HCT116 (cell line): ENCODE measurements at regions not wholly inside any gene's neighbourhood (a gene's known extent, or its start where the extent isn't known, plus 50 kb on each side); places are given as distances from the start of the nearest gene placed in this dataset.

Experiments
- ATAC-seq: fragments of 200-7000 bp; cut with Tn5 transposase; 2 replicates; pipeline ENCODE4 v1.9.1; 2020; ENCODE audit warnings: mild to moderate bottlenecking, moderate library complexity
- BruUV-seq: library from RNA; stranded (reverse); fragments of 400-500 nt; replicated peaks from 2 replicates; lab custom pipeline; 2021; lab: Mats Ljungman, UMichigan
- CTCF ChIA-PET: fragments of 300-600 bp; sonication (Branson Sonifier 250); formaldehyde crosslinking; loops from one replicate; lab custom pipeline; 2021; ENCODE audit warnings: antibody characterized with exemption; lab: Charles Lee
- POLR2A ChIA-PET: fragments of 300-600, 350-600 bp; sonication (Branson Sonifier 250); formaldehyde crosslinking; loops from one replicate; lab custom pipeline; 2021; ENCODE audit warnings: antibody characterized with exemption; lab: Charles Lee
- RAD21 ChIA-PET, 2 experiments: fragments of 300-600 bp; sonication (Branson Sonifier 250); formaldehyde crosslinking; loops; one replicate each; lab custom pipeline; 2023; ENCODE audit warnings: low total read pairs in 2 of 2; ENCODE audit not compliant: uncharacterized antibody in 2 of 2, unreplicated experiment in 2 of 2, low non-redundant PET in 1 of 2; lab: Charles Lee
- DNase-seq: peaks from one replicate; pipeline ENCODE4 v3.0.0-alpha.2; 2010; ENCODE audit warnings: low read depth, low spot score
- H2AFZ ChIP-seq: fragments of 200-600 bp; shearing (Covaris generic), sonication (generic); 2 replicates; pipeline ENCODE4 v1.6.1; 2017; ENCODE audit warnings: low read depth, mixed run types, mixed read lengths, antibody characterized with exemption, low read length; ENCODE audit not compliant: poor library complexity, severe bottlenecking
- H3K27ac ChIP-seq: 2 replicates; pipeline ENCODE4 v1.5.1; 2012; ENCODE audit warnings: low read depth, low read length
- H3K27me3 ChIP-seq: fragments of 200-600 bp; sonication (generic); 2 replicates; pipeline ENCODE4 v1.6.1; 2016; ENCODE audit warnings: mixed run types, low read length, mixed read lengths; ENCODE audit not compliant: insufficient read depth
- H3K36me3 ChIP-seq, 2 experiments: fragments of 200-500 bp in 1 of 2; fragments of 200-600 bp in 1 of 2; sonication (Bioruptor generic) in 1 of 2; sonication (generic) in 1 of 2; 2 replicates each; pipeline versions ENCODE4 v1.5.1 to v1.6.1; 2014 to 2016; ENCODE audit warnings: low read length in 2 of 2, inconsistent platforms in 1 of 2, mixed read lengths in 1 of 2, mixed run types in 1 of 2; ENCODE audit not compliant: insufficient read depth in 2 of 2, control insufficient read depth in 1 of 2
- H3K4me1 ChIP-seq, 2 experiments: fragments of 200-600 bp in 1 of 2; sonication (generic) in 1 of 2; 2 replicates each; pipeline versions ENCODE4 v1.5.1 to v1.6.1; 2012 to 2017; ENCODE audit warnings: low read length in 2 of 2, inconsistent platforms in 1 of 2, mild to moderate bottlenecking in 1 of 2, mixed read lengths in 1 of 2, mixed run types in 1 of 2, moderate library complexity in 1 of 2; ENCODE audit not compliant: insufficient read depth in 2 of 2, control insufficient read depth in 1 of 2
- H3K4me2 ChIP-seq: fragments of 200-600 bp; sonication (generic); 2 replicates; pipeline ENCODE4 v1.6.1; 2017; ENCODE audit warnings: mixed run types, low read length, mixed read lengths
- H3K4me3 ChIP-seq, 2 experiments: fragments of 200-600 bp in 1 of 2; sonication (generic) in 1 of 2; replicated peaks in 1 of 2; 2 replicates each; pipeline ENCODE4 v1.5.1; 2011 to 2016; ENCODE audit warnings: low read length in 2 of 2, control low read depth in 1 of 2, low read depth in 1 of 2, mild to moderate bottlenecking in 1 of 2, mixed read lengths in 1 of 2, mixed run types in 1 of 2
- H3K79me2 ChIP-seq: fragments of 200-600 bp; sonication (generic); 2 replicates; pipeline ENCODE4 v1.6.1; 2017; ENCODE audit warnings: mild to moderate bottlenecking, mixed run types, low read length, moderate library complexity, mixed read lengths; ENCODE audit not compliant: insufficient read depth
- H3K9ac ChIP-seq: fragments of 200-600 bp; sonication (generic); 2 replicates; pipeline ENCODE4 v1.6.1; 2016; ENCODE audit warnings: low read length, mixed read lengths
- H3K9me2 ChIP-seq: fragments of 200-600 bp; sonication (generic), shearing (Covaris generic); 2 replicates; pipeline ENCODE4 v1.6.1; 2017; ENCODE audit warnings: mixed run types, mild to moderate bottlenecking, moderate library complexity; ENCODE audit not compliant: insufficient read depth
- H3K9me3 ChIP-seq, 2 experiments: fragments of 200-500 bp in 1 of 2; fragments of 200-600 bp in 1 of 2; sonication (Bioruptor generic) in 1 of 2; sonication (generic) in 1 of 2; 2 replicates each; pipeline ENCODE4 v1.6.1; 2014 to 2017; ENCODE audit warnings: low read length in 2 of 2, mixed read lengths in 2 of 2, inconsistent platforms in 1 of 2, low read depth in 1 of 2, mild to moderate bottlenecking in 1 of 2, mixed run types in 1 of 2, moderate library complexity in 1 of 2; ENCODE audit not compliant: control insufficient read depth in 1 of 2, insufficient read depth in 1 of 2
- H4K20me1 ChIP-seq: fragments of 200-600 bp; sonication (generic), shearing (Covaris generic); 2 replicates; pipeline ENCODE4 v1.6.1; 2017; ENCODE audit warnings: mixed run types, mild to moderate bottlenecking, moderate library complexity; ENCODE audit not compliant: insufficient read depth
- EGR1 ChIP-seq: IDR thresholded peaks from 2 replicates; pipeline ENCODE4 v1.6.1; 2012; ENCODE audit warnings: low read depth
- ELF1 ChIP-seq: IDR thresholded peaks from 2 replicates; pipeline ENCODE4 v1.6.1; 2012; ENCODE audit warnings: low read depth, borderline replicate concordance
- EZH2 ChIP-seq: fragments of 200-600 bp; sonication (generic); IDR thresholded peaks from 2 replicates; pipeline ENCODE4 v1.6.1; 2017; ENCODE audit warnings: antibody characterized with exemption, mixed run types
- JUND ChIP-seq: IDR thresholded peaks from 2 replicates; pipeline ENCODE4 v1.6.1; 2012
- POLR2A ChIP-seq: IDR thresholded peaks from 2 replicates; pipeline ENCODE4 v1.7.0; 2011; ENCODE audit warnings: borderline replicate concordance; ENCODE audit not compliant: insufficient read depth, insufficient read length; ENCODE audit errors: extremely low read depth
- SIN3A ChIP-seq: IDR thresholded peaks from 2 replicates; pipeline ENCODE4 v1.6.1; 2012; ENCODE audit warnings: low read depth
- SP1 ChIP-seq: IDR thresholded peaks from 2 replicates; pipeline ENCODE4 v1.6.1; 2012; ENCODE audit warnings: low read depth
- SRF ChIP-seq: IDR thresholded peaks from 2 replicates; pipeline ENCODE4 v1.6.1; 2012; ENCODE audit warnings: low read depth
- TCF7L2 ChIP-seq: IDR thresholded peaks from 2 replicates; pipeline ENCODE4 v1.7.0; 2011; ENCODE audit warnings: borderline replicate concordance, inconsistent platforms; ENCODE audit not compliant: insufficient read depth, insufficient read length; ENCODE audit errors: extremely low read depth
- YY1 ChIP-seq: IDR thresholded peaks from 2 replicates; pipeline ENCODE4 v1.6.1; 2011; ENCODE audit warnings: low read length, low read depth, moderate library complexity, mild to moderate bottlenecking; ENCODE audit not compliant: insufficient replicate concordance; ENCODE audit errors: extremely low read depth
- ZNF274 ChIP-seq: fragments of 200-500 bp; sonication (Bioruptor generic); IDR thresholded peaks from 2 replicates; pipeline ENCODE4 v1.6.1; 2014; ENCODE audit warnings: mild to moderate bottlenecking, low read depth, low read length, inconsistent platforms
- intact Hi-C: fragments of 100-400 bp; cut with micrococcal nuclease; formaldehyde crosslinking; loops from 2 replicates; pipeline ENCODE4 v1.10.0; 2022
- TF ChIP-seq, protein P1 (sequence below): IDR thresholded peaks from 2 replicates; pipeline ENCODE4 v1.6.1; 2011; ENCODE audit warnings: mild to moderate bottlenecking, low read length, moderate library complexity; ENCODE audit not compliant: insufficient replicate concordance; ENCODE audit errors: extremely low read depth
- TF ChIP-seq, protein P2 (sequence below): IDR thresholded peaks from 2 replicates; pipeline ENCODE4 v1.6.1; 2012

DNA sequence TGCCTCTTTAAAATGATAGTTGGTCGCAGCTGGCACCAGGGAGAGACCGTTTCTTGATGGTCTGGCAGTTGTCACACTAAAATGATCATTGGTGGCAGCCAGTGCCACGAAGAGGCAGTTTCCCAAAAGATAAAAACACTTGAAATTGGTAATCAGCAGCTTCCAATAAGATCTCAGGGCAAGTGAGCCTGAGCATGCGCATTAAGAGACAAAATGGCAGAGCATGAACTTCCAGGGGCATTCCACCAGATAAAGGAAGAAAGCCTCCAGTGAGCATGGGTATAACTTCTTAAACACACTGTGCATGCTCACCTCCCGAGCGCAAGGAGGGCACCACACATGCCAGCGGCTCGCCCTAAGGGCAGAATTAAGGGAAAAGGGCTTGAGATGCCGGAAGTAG is 1594.2 kb upstream of the CDH9 start:
- intact Hi-C loops = no loop called here
- no peaks in the 10 kb centered on the region for H3K9me2 ChIP-seq
- no peaks in the 10 kb centered on the region for H3K79me2 ChIP-seq
- no peaks in the 10 kb centered on the region for H3K27me3 ChIP-seq
- H3K4me2 ChIP-seq = no peak overlapping the region
- BruUV-seq = no TSS peak
- no peaks in the 10 kb centered on the region for H3K4me1 ChIP-seq
- H3K36me3 ChIP-seq = no peaks in the 10 kb centered on the region; a peak in 1 of 4 replicates
- H4K20me1 ChIP-seq = no peaks in the 10 kb centered on the region
- DNase-seq (no peak), ATAC-seq (no peak)
- H3K27ac ChIP-seq = no peak overlapping the region
- no peak overlapping the region for H3K4me3 ChIP-seq
- H3K9ac ChIP-seq = no peak overlapping the region
- POLR2A ChIA-PET = no interaction called here
- CTCF ChIA-PET = no interaction called here
- RAD21 ChIA-PET = no interaction called here
- peaks cover 5 to 7% of the 10 kb centered on the region in 2 experiments; a peak in 2 of 4 replicates for H3K9me3 ChIP-seq
- TF ChIP-seq SP1 = no peak
- TF ChIP-seq, protein P1, sequence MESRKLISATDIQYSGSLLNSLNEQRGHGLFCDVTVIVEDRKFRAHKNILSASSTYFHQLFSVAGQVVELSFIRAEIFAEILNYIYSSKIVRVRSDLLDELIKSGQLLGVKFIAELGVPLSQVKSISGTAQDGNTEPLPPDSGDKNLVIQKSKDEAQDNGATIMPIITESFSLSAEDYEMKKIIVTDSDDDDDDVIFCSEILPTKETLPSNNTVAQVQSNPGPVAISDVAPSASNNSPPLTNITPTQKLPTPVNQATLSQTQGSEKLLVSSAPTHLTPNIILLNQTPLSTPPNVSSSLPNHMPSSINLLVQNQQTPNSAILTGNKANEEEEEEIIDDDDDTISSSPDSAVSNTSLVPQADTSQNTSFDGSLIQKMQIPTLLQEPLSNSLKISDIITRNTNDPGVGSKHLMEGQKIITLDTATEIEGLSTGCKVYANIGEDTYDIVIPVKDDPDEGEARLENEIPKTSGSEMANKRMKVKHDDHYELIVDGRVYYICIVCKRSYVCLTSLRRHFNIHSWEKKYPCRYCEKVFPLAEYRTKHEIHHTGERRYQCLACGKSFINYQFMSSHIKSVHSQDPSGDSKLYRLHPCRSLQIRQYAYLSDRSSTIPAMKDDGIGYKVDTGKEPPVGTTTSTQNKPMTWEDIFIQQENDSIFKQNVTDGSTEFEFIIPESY = no peak
- no peak for TF ChIP-seq EGR1
- TF ChIP-seq TCF7L2 = no peak
- no peak for TF ChIP-seq EZH2
- TF ChIP-seq, protein P2, sequence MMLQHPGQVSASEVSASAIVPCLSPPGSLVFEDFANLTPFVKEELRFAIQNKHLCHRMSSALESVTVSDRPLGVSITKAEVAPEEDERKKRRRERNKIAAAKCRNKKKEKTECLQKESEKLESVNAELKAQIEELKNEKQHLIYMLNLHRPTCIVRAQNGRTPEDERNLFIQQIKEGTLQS = no peak
- no peak for TF ChIP-seq POLR2A
- TF ChIP-seq ELF1 = no peak
- no peak for TF ChIP-seq YY1
- TF ChIP-seq ZNF274 = no peak
- TF ChIP-seq SIN3A = no peak
- no peak for TF ChIP-seq SRF
- TF ChIP-seq JUND = no peak
- H2AFZ ChIP-seq = no peak overlapping the region
